Peyer's patch (tissue), 4 donors: ENCODE measurements at regions not wholly inside any gene's neighbourhood (a gene's known extent, or its start where the extent isn't known, plus 50 kb on each side); places are given as distances from the start of the nearest gene placed in this dataset.

Experiments used
- DNase-seq, 3 donors: peaks; one replicate each; pipeline ENCODE4 v3.0.0-alpha.2; 2017 to 2019
- H3K27ac ChIP-seq, 4 donors: fragments of 200-600 bp; sonication (generic); one replicate each; pipeline ENCODE4 v1.5.1; 2016 to 2019
- H3K27me3 ChIP-seq, 2 donors: fragments of 200-600 bp; sonication (generic); one replicate each; pipeline ENCODE4 v1.5.1; 2019
- H3K36me3 ChIP-seq, 3 donors: fragments of 200-600 bp; sonication (generic); one replicate each; pipeline ENCODE4 v1.5.1; 2016 to 2019
- H3K4me1 ChIP-seq, 4 donors: fragments of 200-600 bp; sonication (generic); one replicate each; pipeline ENCODE4 v1.5.1; 2016 to 2019
- H3K4me3 ChIP-seq, 4 donors: fragments of 200-600 bp; sonication (generic); 1 replicate in 3 of 4; 2 replicates in 1 of 4; pipeline ENCODE4 v1.5.1; 2016 to 2019; ENCODE audit warnings: mild to moderate bottlenecking in 1 of 4
- H3K9me3 ChIP-seq, 4 donors: fragments of 200-600 bp; sonication (generic); one replicate each; pipeline ENCODE4 v1.5.1; 2016 to 2019; ENCODE audit warnings: mild to moderate bottlenecking in 1 of 4
- POLR2A ChIP-seq, 2 donors: fragments of 450-650 bp; IDR thresholded peaks; one replicate each; pipeline ENCODE4 v1.5.1; 2017; ENCODE audit warnings: antibody characterized with exemption in 2 of 2, mild to moderate bottlenecking in 2 of 2, moderate library complexity in 2 of 2
- TF ChIP-seq, protein P1 (sequence below), 6 experiments: fragments of 450-650 bp in 4 of 6; fragments of 200-600 bp in 2 of 6; sonication (generic) in 1 of 6; IDR thresholded peaks; one replicate each; pipeline ENCODE4 v1.5.1; 2017 to 2019; ENCODE audit warnings: antibody characterized with exemption in 6 of 6, mild to moderate bottlenecking in 3 of 6, moderate library complexity in 1 of 6

GRCh38 chr15:47362118-47362905 lies 355.0 kb upstream of the SEMA6D start:
- no peak for DNase-seq
- no peak for TF ChIP-seq POLR2A (IDR thresholded peaks at IDR 0.05)
- TF ChIP-seq, protein P1, sequence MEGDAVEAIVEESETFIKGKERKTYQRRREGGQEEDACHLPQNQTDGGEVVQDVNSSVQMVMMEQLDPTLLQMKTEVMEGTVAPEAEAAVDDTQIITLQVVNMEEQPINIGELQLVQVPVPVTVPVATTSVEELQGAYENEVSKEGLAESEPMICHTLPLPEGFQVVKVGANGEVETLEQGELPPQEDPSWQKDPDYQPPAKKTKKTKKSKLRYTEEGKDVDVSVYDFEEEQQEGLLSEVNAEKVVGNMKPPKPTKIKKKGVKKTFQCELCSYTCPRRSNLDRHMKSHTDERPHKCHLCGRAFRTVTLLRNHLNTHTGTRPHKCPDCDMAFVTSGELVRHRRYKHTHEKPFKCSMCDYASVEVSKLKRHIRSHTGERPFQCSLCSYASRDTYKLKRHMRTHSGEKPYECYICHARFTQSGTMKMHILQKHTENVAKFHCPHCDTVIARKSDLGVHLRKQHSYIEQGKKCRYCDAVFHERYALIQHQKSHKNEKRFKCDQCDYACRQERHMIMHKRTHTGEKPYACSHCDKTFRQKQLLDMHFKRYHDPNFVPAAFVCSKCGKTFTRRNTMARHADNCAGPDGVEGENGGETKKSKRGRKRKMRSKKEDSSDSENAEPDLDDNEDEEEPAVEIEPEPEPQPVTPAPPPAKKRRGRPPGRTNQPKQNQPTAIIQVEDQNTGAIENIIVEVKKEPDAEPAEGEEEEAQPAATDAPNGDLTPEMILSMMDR (IDR thresholded peaks at IDR 0.05) = no peak
- Histone ChIP-seq H3K4me1 (no peaks in the 10 kb centered on the region), H3K36me3 (no peaks in the 10 kb centered on the region), H3K27ac (no peak overlapping the region), H3K27me3 (no peaks in the 10 kb centered on the region), H3K9me3 (no peaks in the 10 kb centered on the region), H3K4me3 (no peak overlapping the region)

DNA sequence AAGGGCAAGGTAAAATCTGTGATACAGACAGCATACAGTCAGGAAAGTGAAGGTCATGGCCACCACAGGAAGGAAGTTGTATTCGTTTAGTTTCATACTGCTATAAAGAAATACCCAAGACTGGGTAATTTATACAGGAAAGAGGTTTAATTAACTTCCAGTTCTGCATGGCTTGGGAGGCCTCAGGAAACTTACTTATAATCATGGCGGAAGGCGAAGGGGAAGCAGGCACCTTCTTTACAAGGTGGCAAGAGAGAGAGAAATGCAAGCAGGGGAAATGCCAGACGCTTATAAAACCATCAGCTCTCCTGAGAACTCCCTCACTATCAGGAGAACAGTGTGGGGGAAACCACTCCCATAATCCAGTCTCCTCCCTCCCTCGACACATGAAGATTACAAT lies 353.7 kb upstream of the SEMA6D start:
- TF ChIP-seq POLR2A (IDR thresholded peaks at IDR 0.05) = no peak
- TF ChIP-seq, protein P1 (IDR thresholded peaks at IDR 0.05) = no peak
- no peak overlapping the region for H3K27ac ChIP-seq

DNA sequence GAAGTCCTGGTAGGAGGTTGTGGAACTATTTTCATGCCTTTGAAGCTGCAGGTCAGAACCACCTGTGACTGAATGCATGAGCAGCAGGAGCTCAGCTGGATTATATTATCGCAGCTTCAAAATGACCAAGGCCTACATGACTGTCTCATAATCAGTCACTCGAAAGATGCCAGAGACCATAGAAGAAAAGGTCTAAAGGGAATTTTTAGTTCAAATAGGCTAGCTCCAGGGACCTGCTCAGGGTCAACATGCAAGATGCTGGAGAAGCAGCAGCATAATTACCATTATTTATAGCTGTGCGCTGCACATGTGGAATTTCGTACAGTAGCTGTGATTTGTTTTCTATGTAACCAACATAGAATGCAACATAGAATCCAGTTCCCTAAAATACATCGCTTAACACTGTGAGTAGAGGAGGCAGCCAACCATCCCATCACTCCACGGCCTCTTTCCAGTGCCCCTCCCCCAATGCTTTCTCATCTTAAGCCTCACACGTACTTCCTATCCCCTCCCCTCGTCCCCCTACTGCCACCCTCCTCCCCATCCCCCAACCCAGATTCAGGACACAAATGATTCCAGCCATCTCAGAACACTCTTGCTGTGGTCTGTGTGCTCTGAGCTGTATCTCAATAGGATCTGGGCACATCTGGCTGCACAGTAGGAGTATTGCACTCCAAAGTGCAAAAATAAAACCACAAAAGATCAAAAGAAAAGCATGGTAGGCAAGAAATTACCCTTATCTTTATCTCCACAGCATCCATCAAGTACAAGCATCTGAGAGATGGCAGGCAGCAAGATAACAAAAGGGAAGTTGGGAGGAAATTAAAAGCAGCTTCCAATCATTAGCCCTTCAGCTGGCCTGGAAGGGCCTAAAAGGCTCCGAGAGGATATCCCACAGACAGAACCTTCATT lies 352.8 kb upstream of the SEMA6D start:
- no peak overlapping the region for H3K27ac ChIP-seq
- no peaks in the 10 kb centered on the region for H3K4me1 ChIP-seq
- no peak overlapping the region for H3K4me3 ChIP-seq
- no peak for DNase-seq
- no peak for TF ChIP-seq POLR2A (IDR thresholded peaks at IDR 0.05)
- TF ChIP-seq, protein P1 (IDR thresholded peaks at IDR 0.05) = no peak
- no peaks in the 10 kb centered on the region for H3K36me3 ChIP-seq
- no peaks in the 10 kb centered on the region for H3K9me3 ChIP-seq
- H3K27me3 ChIP-seq = no peaks in the 10 kb centered on the region

More for the DNA sequence above, 353.7 kb upstream of the SEMA6D start:
- no peak overlapping the region for H3K4me3 ChIP-seq
- no peaks in the 10 kb centered on the region for H3K9me3 ChIP-seq
- DNase-seq = no peak
- H3K4me1 ChIP-seq = no peaks in the 10 kb centered on the region
- no peaks in the 10 kb centered on the region for H3K36me3 ChIP-seq
- H3K27me3 ChIP-seq = no peaks in the 10 kb centered on the region

- Histone ChIP-seq H3K4me1 (no peaks in the 10 kb centered on the region), H3K27me3 (no peaks in the 10 kb centered on the region), H3K9me3 (no peaks in the 10 kb centered on the region), H3K36me3 (no peaks in the 10 kb centered on the region), H3K27ac (no peak overlapping the region), H3K4me3 (no peak overlapping the region)
- no peak for DNase-seq
- no peak for TF ChIP-seq POLR2A (IDR thresholded peaks at IDR 0.05)
- TF ChIP-seq, protein P1 (IDR thresholded peaks at IDR 0.05) = no peak
These were observed 350.4 kb upstream of the SEMA6D start for GRCh38 chr15:47366884-47367283.

GRCh38 chr15:47367726-47368390 lies 349.4 kb upstream of the SEMA6D start:
- Histone ChIP-seq H3K36me3 (no peaks in the 10 kb centered on the region), H3K27me3 (no peaks in the 10 kb centered on the region), H3K9me3 (no peaks in the 10 kb centered on the region), H3K4me1 (no peaks in the 10 kb centered on the region), H3K4me3 (no peak overlapping the region), H3K27ac (no peak overlapping the region)
- TF ChIP-seq, protein P1 (IDR thresholded peaks at IDR 0.05) = no peak
- no peak for TF ChIP-seq POLR2A (IDR thresholded peaks at IDR 0.05)
- no peak for DNase-seq
